A549 (cell line): ENCODE measurements at regions not wholly inside any gene's neighbourhood (a gene's known extent, or its start where the extent isn't known, plus 50 kb on each side); places are given as distances from the start of the nearest gene placed in this dataset.

Experiments used
- ATAC-seq, 2 experiments: fragments of 200-7000 bp in 1 of 2; fragments of >200 bp in 1 of 2; cut with Nextera tagmentation in 1 of 2; cut with Tn5 transposase in 1 of 2; 3 replicates each; pipeline versions ENCODE4 v1.8.0 to v1.9.1; 2018 to 2020; ENCODE audit warnings: mild to moderate bottlenecking in 1 of 2, moderate library complexity in 1 of 2
- CTCF ChIA-PET: fragments of 300-600 bp; sonication (Branson Sonifier 250); formaldehyde crosslinking; extraction: SDS; loops from one replicate; lab custom pipeline; 2021; ENCODE audit warnings: antibody characterized with exemption, inconsistent platforms; lab: Yijun Ruan, JAX
- POLR2A ChIA-PET: fragments of 350-600 bp; formaldehyde crosslinking; extraction: SDS; loops from one replicate; lab custom pipeline; 2021; ENCODE audit warnings: antibody characterized with exemption, inconsistent platforms; lab: Yijun Ruan, JAX
- DNase-seq, 2 experiments: peaks; one replicate each; pipeline versions ENCODE4 v3.0.0 to v3.0.0-alpha.2; 2011 to 2016; ENCODE audit warnings: low read depth in 1 of 2, low spot score in 1 of 2
- FAIRE-seq: peaks from 2 replicates; lab custom pipeline; 2011; peaks lifted over from hg19 to GRCh38; lab: Jason Lieb, UNC
- H3K27ac ChIP-seq, 2 experiments: fragments of >200 bp; sonication (Bioruptor Twin); formaldehyde crosslinking; 3 replicates each; pipeline ENCODE4 v1.5.1; 2016 to 2017
- H3K4me1 ChIP-seq: fragments of >200 bp; sonication (Bioruptor Twin); formaldehyde crosslinking; 3 replicates; pipeline ENCODE4 v1.6.1; 2016
- H3K4me2 ChIP-seq: fragments of >200 bp; sonication (Bioruptor Twin); formaldehyde crosslinking; 3 replicates; pipeline ENCODE4 v1.6.1; 2016
- H3K4me3 ChIP-seq: fragments of >200 bp; sonication (Bioruptor Twin); formaldehyde crosslinking; 3 replicates; pipeline ENCODE4 v1.5.1; 2016
- H3K9me3 ChIP-seq: fragments of >200 bp; sonication (Bioruptor Twin); formaldehyde crosslinking; 3 replicates; pipeline ENCODE4 v1.6.1; 2016
- BHLHE40 ChIP-seq: IDR thresholded peaks from 2 replicates; pipeline ENCODE4 v1.6.1; 2012; ENCODE audit warnings: low read depth, low read length, inconsistent platforms
- CBX2 ChIP-seq: fragments of 200-600 bp; sonication (generic); IDR thresholded peaks from 2 replicates; pipeline ENCODE4 v1.6.1; 2016; ENCODE audit warnings: low read depth, mild to moderate bottlenecking, borderline replicate concordance
- CEBPB ChIP-seq, 2 experiments: fragments of >200 bp in 1 of 2; sonication (Bioruptor Twin) in 1 of 2; formaldehyde crosslinking in 1 of 2; IDR thresholded peaks; 2 replicates each; pipeline ENCODE4 v1.6.1; 2012 to 2016
- CHD2 ChIP-seq: fragments of 150-350 bp; IDR thresholded peaks from 2 replicates; pipeline ENCODE4 v1.6.1; 2014; ENCODE audit warnings: low read length; ENCODE audit not compliant: partially characterized antibody
- CHD4 ChIP-seq: fragments of 200-600 bp; sonication (generic); IDR thresholded peaks from 2 replicates; pipeline ENCODE4 v1.6.1; 2016; ENCODE audit warnings: antibody characterized with exemption, mild to moderate bottlenecking, borderline replicate concordance
- EHF ChIP-seq: fragments of 250-450 bp; sonication (Bioruptor Pico); IDR thresholded peaks from 2 replicates; pipeline ENCODE4 v1.5.0; 2020; ENCODE audit warnings: mild to moderate bottlenecking
- EHMT2 ChIP-seq: fragments of 200-600 bp; sonication (generic); IDR thresholded peaks from 2 replicates; pipeline ENCODE4 v1.6.1; 2016; ENCODE audit warnings: antibody characterized with exemption, low read depth, mild to moderate bottlenecking, moderate library complexity
- EP300 ChIP-seq, 2 experiments: fragments of >200 bp; sonication (Bioruptor Twin); formaldehyde crosslinking; IDR thresholded peaks; 2 replicates in 1 of 2; 3 replicates in 1 of 2; pipeline ENCODE4 v1.6.1; 2016 to 2017
- ESRRA ChIP-seq: fragments of 150-350 bp; IDR thresholded peaks from 2 replicates; pipeline ENCODE4 v1.6.1; 2014; ENCODE audit warnings: mild to moderate bottlenecking, low read length, borderline replicate concordance
- FOSL2 ChIP-seq, 2 experiments: fragments of 450-650 bp in 1 of 2; fragments of >200 bp in 1 of 2; sonication (Bioruptor Twin) in 1 of 2; formaldehyde crosslinking; IDR thresholded peaks; 2 replicates each; pipeline versions ENCODE4 v1.5.0 to v1.6.1; 2016 to 2020; ENCODE audit warnings: mild to moderate bottlenecking in 1 of 2, moderate library complexity in 1 of 2
- FOXS1 ChIP-seq: fragments of 250-450 bp; sonication (Bioruptor Pico); IDR thresholded peaks from 2 replicates; pipeline ENCODE4 v1.5.0; 2020; ENCODE audit warnings: mild to moderate bottlenecking, moderate library complexity
- GATA3 ChIP-seq: IDR thresholded peaks from 2 replicates; pipeline ENCODE4 v1.6.1; 2012; ENCODE audit warnings: borderline replicate concordance
- HEYL ChIP-seq: fragments of 250-450 bp; sonication (Bioruptor Pico); IDR thresholded peaks from 2 replicates; pipeline ENCODE4 v1.8.0; 2021; ENCODE audit warnings: mild to moderate bottlenecking, moderate library complexity
- HOXA7 ChIP-seq: fragments of 250-450 bp; sonication (Bioruptor Pico); IDR thresholded peaks from 2 replicates; pipeline ENCODE4 v1.5.0; 2020; ENCODE audit warnings: mild to moderate bottlenecking, moderate library complexity
- MAFK ChIP-seq: fragments of 450-650 bp; IDR thresholded peaks from 2 replicates; pipeline ENCODE4 v1.6.1; 2014; ENCODE audit not compliant: partially characterized antibody
- MYC ChIP-seq: IDR thresholded peaks from 2 replicates; pipeline ENCODE4 v1.6.1; 2012; ENCODE audit warnings: mild to moderate bottlenecking, inconsistent platforms, low read length, improper control_type of control experiment, borderline replicate concordance
- NPAS2 ChIP-seq: fragments of 250-450 bp; sonication (Bioruptor Pico); IDR thresholded peaks from 2 replicates; pipeline ENCODE4 v1.8.0; 2022; ENCODE audit warnings: mild to moderate bottlenecking, moderate library complexity, borderline replicate concordance
- POLR2AphosphoS2 ChIP-seq: conservative IDR thresholded peaks from 2 replicates; pipeline ENCODE4 v1.6.1; 2012; ENCODE audit warnings: low read length, improper control_type of control experiment, inconsistent platforms
- RFX5 ChIP-seq: fragments of 450-650 bp; IDR thresholded peaks from 2 replicates; pipeline ENCODE4 v1.7.1; 2014; ENCODE audit warnings: antibody characterized with exemption, mild to moderate bottlenecking, moderate library complexity
- SMC3 ChIP-seq: fragments of >200 bp; sonication (Bioruptor Twin); formaldehyde crosslinking; IDR thresholded peaks from 3 replicates; pipeline ENCODE4 v1.6.1; 2018; ENCODE audit warnings: inconsistent platforms
- SREBF2 ChIP-seq: fragments of 450-650 bp; IDR thresholded peaks from 2 replicates; pipeline ENCODE4 v1.6.1; 2014; ENCODE audit warnings: mild to moderate bottlenecking, moderate library complexity
- TFCP2L1 ChIP-seq: fragments of 250-450 bp; sonication (Bioruptor Pico); IDR thresholded peaks from 2 replicates; pipeline ENCODE4 v1.5.0; 2021; ENCODE audit warnings: mild to moderate bottlenecking
- TP53 ChIP-seq: fragments of 250-450 bp; sonication (Bioruptor Pico); IDR thresholded peaks from 2 replicates; pipeline ENCODE4 v1.5.0; 2021; ENCODE audit warnings: mild to moderate bottlenecking, moderate library complexity
- ZC3H11A ChIP-seq: fragments of 450-650 bp; IDR thresholded peaks from 2 replicates; pipeline ENCODE4 v1.6.1; 2014; ENCODE audit warnings: antibody characterized with exemption, mild to moderate bottlenecking
- ZSCAN20 ChIP-seq: fragments of 250-450 bp; sonication (Bioruptor Pico); IDR thresholded peaks from 2 replicates; pipeline ENCODE4 v1.8.0; 2022; ENCODE audit warnings: mild to moderate bottlenecking, moderate library complexity
- WGBS: methylation state at CpG from one replicate; pipeline ENCODE4 v1.1.6; 2017; ENCODE audit errors: missing lambda C conversion rate; 5-methylcytosine and 5-hydroxymethylcytosine counted together
- TF ChIP-seq, protein P1 (sequence below): fragments of >200 bp; sonication (Bioruptor Twin); formaldehyde crosslinking; IDR thresholded peaks from 3 replicates; pipeline ENCODE4 v1.5.1; 2016
- TF ChIP-seq, protein P2 (sequence below): IDR thresholded peaks from 2 replicates; pipeline ENCODE4 v1.6.1; 2012; ENCODE audit warnings: low read depth, borderline replicate concordance
- TF ChIP-seq, protein P3 (sequence below): IDR thresholded peaks from 2 replicates; pipeline ENCODE4 v1.6.1; 2012
- TF ChIP-seq, protein P4 (sequence below): fragments of 450-650 bp; IDR thresholded peaks from 2 replicates; pipeline ENCODE4 v1.6.1; 2014; ENCODE audit warnings: antibody characterized with exemption
- TF ChIP-seq, protein P5 (sequence below): fragments of 200-600 bp; sonication (generic); IDR thresholded peaks from 2 replicates; pipeline ENCODE4 v1.6.1; 2016; ENCODE audit warnings: antibody characterized with exemption, mild to moderate bottlenecking, moderate library complexity
- TF ChIP-seq, protein P6 (sequence below): fragments of 250-450 bp; sonication (Bioruptor Pico); IDR thresholded peaks from 2 replicates; pipeline ENCODE4 v1.5.0; 2020; ENCODE audit warnings: low read depth, mild to moderate bottlenecking, moderate library complexity

DNA sequence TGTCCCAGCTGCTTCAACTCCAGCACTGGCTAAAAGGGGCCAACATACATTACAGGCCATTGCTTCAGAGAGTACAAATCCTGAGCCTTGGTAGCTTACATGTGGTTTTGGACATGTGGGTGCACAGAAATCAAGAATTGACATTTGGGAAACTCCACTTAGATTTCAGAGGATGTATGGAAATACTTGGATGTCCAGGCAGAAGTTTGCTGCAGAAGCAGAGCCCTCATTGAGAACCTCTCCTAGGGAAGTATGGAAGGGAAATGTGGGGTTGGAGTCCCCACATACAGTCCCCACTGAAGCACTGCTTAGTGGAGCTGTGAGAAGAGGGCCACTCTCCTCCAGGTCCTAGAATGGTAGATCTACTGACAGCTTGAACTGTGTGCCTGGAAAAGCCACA, 218.0 kb upstream of the CWC22 start:
- ChIA-PET CTCF (interaction anchor here (0.6 to 0.8 kb wide), 2 partner anchors 306 to 1678 kb away, joined by 3 to 5 read pairs; no protein-coding TSS in a partner anchor), POLR2A (no interaction called here)
- H3K4me1 ChIP-seq: no peaks in the 10 kb centered on the region
- no peak for DNase-seq
- TF ChIP-seq CBX2 (no peak), SREBF2 (no peak), CHD4 (no peak), TP53 (no peak), FOXS1 (CRISPR knock-in tag) (no peak), GATA3 (no peak), CEBPB (IDR thresholded peaks at IDR 0.05) (no peak), EHMT2 (no peak), MYC (no peak), ZC3H11A (no peak), MAFK (no peak), POLR2AphosphoS2 (no peak), CHD2 (no peak), EP300 (IDR thresholded peaks at IDR 0.05) (no peak)
- TF ChIP-seq, protein P1, sequence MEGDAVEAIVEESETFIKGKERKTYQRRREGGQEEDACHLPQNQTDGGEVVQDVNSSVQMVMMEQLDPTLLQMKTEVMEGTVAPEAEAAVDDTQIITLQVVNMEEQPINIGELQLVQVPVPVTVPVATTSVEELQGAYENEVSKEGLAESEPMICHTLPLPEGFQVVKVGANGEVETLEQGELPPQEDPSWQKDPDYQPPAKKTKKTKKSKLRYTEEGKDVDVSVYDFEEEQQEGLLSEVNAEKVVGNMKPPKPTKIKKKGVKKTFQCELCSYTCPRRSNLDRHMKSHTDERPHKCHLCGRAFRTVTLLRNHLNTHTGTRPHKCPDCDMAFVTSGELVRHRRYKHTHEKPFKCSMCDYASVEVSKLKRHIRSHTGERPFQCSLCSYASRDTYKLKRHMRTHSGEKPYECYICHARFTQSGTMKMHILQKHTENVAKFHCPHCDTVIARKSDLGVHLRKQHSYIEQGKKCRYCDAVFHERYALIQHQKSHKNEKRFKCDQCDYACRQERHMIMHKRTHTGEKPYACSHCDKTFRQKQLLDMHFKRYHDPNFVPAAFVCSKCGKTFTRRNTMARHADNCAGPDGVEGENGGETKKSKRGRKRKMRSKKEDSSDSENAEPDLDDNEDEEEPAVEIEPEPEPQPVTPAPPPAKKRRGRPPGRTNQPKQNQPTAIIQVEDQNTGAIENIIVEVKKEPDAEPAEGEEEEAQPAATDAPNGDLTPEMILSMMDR: no peak
- TF ChIP-seq, protein P2, sequence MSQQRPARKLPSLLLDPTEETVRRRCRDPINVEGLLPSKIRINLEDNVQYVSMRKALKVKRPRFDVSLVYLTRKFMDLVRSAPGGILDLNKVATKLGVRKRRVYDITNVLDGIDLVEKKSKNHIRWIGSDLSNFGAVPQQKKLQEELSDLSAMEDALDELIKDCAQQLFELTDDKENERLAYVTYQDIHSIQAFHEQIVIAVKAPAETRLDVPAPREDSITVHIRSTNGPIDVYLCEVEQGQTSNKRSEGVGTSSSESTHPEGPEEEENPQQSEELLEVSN: no peak
- TF ChIP-seq, protein P3, sequence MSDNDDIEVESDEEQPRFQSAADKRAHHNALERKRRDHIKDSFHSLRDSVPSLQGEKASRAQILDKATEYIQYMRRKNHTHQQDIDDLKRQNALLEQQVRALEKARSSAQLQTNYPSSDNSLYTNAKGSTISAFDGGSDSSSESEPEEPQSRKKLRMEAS: no peak
- TF ChIP-seq, protein P4, sequence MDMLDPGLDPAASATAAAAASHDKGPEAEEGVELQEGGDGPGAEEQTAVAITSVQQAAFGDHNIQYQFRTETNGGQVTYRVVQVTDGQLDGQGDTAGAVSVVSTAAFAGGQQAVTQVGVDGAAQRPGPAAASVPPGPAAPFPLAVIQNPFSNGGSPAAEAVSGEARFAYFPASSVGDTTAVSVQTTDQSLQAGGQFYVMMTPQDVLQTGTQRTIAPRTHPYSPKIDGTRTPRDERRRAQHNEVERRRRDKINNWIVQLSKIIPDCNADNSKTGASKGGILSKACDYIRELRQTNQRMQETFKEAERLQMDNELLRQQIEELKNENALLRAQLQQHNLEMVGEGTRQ: no peak
- TF ChIP-seq, protein P5, sequence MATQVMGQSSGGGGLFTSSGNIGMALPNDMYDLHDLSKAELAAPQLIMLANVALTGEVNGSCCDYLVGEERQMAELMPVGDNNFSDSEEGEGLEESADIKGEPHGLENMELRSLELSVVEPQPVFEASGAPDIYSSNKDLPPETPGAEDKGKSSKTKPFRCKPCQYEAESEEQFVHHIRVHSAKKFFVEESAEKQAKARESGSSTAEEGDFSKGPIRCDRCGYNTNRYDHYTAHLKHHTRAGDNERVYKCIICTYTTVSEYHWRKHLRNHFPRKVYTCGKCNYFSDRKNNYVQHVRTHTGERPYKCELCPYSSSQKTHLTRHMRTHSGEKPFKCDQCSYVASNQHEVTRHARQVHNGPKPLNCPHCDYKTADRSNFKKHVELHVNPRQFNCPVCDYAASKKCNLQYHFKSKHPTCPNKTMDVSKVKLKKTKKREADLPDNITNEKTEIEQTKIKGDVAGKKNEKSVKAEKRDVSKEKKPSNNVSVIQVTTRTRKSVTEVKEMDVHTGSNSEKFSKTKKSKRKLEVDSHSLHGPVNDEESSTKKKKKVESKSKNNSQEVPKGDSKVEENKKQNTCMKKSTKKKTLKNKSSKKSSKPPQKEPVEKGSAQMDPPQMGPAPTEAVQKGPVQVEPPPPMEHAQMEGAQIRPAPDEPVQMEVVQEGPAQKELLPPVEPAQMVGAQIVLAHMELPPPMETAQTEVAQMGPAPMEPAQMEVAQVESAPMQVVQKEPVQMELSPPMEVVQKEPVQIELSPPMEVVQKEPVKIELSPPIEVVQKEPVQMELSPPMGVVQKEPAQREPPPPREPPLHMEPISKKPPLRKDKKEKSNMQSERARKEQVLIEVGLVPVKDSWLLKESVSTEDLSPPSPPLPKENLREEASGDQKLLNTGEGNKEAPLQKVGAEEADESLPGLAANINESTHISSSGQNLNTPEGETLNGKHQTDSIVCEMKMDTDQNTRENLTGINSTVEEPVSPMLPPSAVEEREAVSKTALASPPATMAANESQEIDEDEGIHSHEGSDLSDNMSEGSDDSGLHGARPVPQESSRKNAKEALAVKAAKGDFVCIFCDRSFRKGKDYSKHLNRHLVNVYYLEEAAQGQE: no peak
- FAIRE-seq: no peak
- H3K9me3 ChIP-seq: peaks cover 8% of the 10 kb centered on the region; the same call in 1 of the 3 replicates
- no peak overlapping the region for H3K4me3 ChIP-seq
- H3K27ac ChIP-seq: no peak overlapping the region
- no peak overlapping the region for H3K4me2 ChIP-seq
- no peak for ATAC-seq

DNA sequence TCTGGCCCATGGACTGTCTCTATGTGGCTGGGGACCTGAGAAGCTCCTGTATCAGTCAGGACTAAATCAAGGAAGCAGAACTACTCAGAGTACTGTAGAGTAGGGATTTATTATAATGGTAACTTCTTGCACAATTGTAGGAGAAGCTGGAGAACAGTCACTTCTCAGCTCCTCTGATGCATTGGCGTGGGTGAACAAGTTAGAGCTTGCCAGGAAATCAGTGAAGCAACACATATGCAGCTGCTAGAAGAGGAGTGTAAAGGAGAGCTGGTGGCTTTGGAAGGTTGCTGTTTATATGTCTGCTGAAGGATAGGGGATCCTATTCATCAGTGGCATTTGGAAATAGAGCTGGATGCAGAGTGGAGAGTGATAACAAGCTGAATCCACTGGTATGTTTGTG, 215.5 kb upstream of the CWC22 start:
- FAIRE-seq: no peak
- H3K9me3 ChIP-seq: peaks cover 8% of the 10 kb centered on the region; the same call in 2 of the 3 replicates
- TF ChIP-seq EP300 (IDR thresholded peaks at IDR 0.05) (no peak), HEYL (CRISPR knock-in tag) (no peak), FOSL2 (IDR thresholded peaks at IDR 0.05) (no peak), FOSL2 (CRISPR knock-in tag; IDR thresholded peaks at IDR 0.05) (no peak), RFX5 (no peak), EHMT2 (no peak), SMC3 (no peak), HOXA7 (CRISPR knock-in tag) (no peak), BHLHE40 (no peak), ZSCAN20 (no peak), TFCP2L1 (CRISPR knock-in tag) (no peak), TP53 (no peak), EHF (no peak), ESRRA (no peak), NPAS2 (CRISPR knock-in tag) (no peak)
- TF ChIP-seq, protein P6, sequence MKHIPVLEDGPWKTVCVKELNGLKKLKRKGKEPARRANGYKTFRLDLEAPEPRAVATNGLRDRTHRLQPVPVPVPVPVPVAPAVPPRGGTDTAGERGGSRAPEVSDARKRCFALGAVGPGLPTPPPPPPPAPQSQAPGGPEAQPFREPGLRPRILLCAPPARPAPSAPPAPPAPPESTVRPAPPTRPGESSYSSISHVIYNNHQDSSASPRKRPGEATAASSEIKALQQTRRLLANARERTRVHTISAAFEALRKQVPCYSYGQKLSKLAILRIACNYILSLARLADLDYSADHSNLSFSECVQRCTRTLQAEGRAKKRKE (CRISPR knock-in tag): no peak
- TF ChIP-seq, all 56 proteins: peak for 0
- no peak overlapping the region for H3K4me2 ChIP-seq
- H3K27ac ChIP-seq: no peak overlapping the region
- CTCF ChIA-PET: no interaction called here
- H3K4me3 ChIP-seq: no peak overlapping the region
- no peaks in the 10 kb centered on the region for H3K4me1 ChIP-seq
- POLR2A ChIA-PET: no interaction called here
- WGBS: 29% methylated on average over 1 of the region's 1 CpG
- no peak for DNase-seq
- no peak for ATAC-seq
